HEK293T (cell line): ENCODE measurements at regions not wholly inside any gene's neighbourhood (a gene's known extent, or its start where the extent isn't known, plus 50 kb on each side); places are given as distances from the start of the nearest gene placed in this dataset.

Experiments
- ARNT ChIP-seq: fragments of 450-650 bp; IDR thresholded peaks from 2 replicates; pipeline ENCODE4 v1.6.1; 2017; ENCODE audit warnings: mild to moderate bottlenecking
- CTBP1 ChIP-seq: fragments of 450-650 bp; IDR thresholded peaks from 2 replicates; pipeline ENCODE4 v1.6.1; 2016; ENCODE audit warnings: borderline replicate concordance
- FOXA1 ChIP-seq: fragments of 450-650 bp; IDR thresholded peaks from 2 replicates; pipeline ENCODE4 v1.6.1; 2016; ENCODE audit warnings: mild to moderate bottlenecking
- FOXM1 ChIP-seq: fragments of 450-650 bp; IDR thresholded peaks from 2 replicates; pipeline ENCODE4 v1.6.1; 2017; ENCODE audit warnings: mild to moderate bottlenecking, borderline replicate concordance
- LEF1 ChIP-seq: fragments of 450-650 bp; IDR thresholded peaks from 2 replicates; pipeline ENCODE4 v1.6.1; 2017; ENCODE audit warnings: mild to moderate bottlenecking, borderline replicate concordance
- SP1 ChIP-seq: fragments of 450-650 bp; IDR thresholded peaks from 2 replicates; pipeline ENCODE4 v1.6.1; 2017
- SUZ12 ChIP-seq: fragments of 450-650 bp; IDR thresholded peaks from 2 replicates; pipeline ENCODE4 v1.6.1; 2016; ENCODE audit warnings: mild to moderate bottlenecking
- TARDBP ChIP-seq: fragments of 450-650 bp; IDR thresholded peaks from 2 replicates; pipeline ENCODE4 v1.6.1; 2016
- ZNF384 ChIP-seq: fragments of 450-650 bp; IDR thresholded peaks from 2 replicates; pipeline ENCODE4 v1.6.1; 2016
- TF ChIP-seq, protein P1 (sequence below): fragments of 450-650 bp; IDR thresholded peaks from 2 replicates; pipeline ENCODE4 v1.6.1; 2016

DNA sequence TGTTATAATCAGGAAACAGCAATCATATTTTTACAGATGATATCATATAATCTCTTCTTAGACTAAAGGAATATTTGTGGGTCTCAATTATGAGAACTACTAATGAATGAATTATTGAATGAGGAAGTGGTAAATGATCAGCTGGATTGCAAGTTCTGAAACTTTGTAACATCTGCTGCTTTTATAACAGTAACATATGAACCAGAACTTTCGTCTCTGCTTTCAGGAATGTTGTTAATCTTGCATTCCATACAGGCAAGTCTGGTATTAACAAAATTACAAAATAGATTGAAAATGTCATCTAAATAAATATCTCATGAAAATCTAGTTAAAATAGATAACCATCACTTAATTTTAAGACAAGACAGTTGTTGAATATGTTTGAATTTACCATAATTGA, 110.5 kb upstream of the COL11A1 start:
- TF ChIP-seq ARNT (no peak), SUZ12 (no peak), CTBP1 (no peak), SP1 (no peak), ZNF384 (no peak), FOXA1 (no peak), FOXM1 (no peak), LEF1 (no peak), TARDBP (no peak)
- TF ChIP-seq, protein P1, sequence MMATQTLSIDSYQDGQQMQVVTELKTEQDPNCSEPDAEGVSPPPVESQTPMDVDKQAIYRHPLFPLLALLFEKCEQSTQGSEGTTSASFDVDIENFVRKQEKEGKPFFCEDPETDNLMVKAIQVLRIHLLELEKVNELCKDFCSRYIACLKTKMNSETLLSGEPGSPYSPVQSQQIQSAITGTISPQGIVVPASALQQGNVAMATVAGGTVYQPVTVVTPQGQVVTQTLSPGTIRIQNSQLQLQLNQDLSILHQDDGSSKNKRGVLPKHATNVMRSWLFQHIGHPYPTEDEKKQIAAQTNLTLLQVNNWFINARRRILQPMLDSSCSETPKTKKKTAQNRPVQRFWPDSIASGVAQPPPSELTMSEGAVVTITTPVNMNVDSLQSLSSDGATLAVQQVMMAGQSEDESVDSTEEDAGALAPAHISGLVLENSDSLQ: no peak
